D721Med (cell line): ENCODE measurements at regions not wholly inside any gene's neighbourhood (a gene's known extent, or its start where the extent isn't known, plus 50 kb on each side); places are given as distances from the start of the nearest gene placed in this dataset.

Experiments used
- DNase-seq: peaks from one replicate; pipeline ENCODE4 v3.0.0; 2011; ENCODE audit warnings: low spot score; ENCODE audit not compliant: insufficient read length
- FAIRE-seq: peaks from 2 replicates; lab custom pipeline; 2011; peaks lifted over from hg19 to GRCh38; lab: Jason Lieb, UNC
- CTCF ChIP-seq: IDR thresholded peaks from 2 replicates; pipeline ENCODE4 v1.5.1; 2012; ENCODE audit warnings: mild to moderate bottlenecking, control low read depth; ENCODE audit not compliant: insufficient read depth; ENCODE audit errors: missing control alignments

- no peak for TF ChIP-seq CTCF
- DNase-seq, result no peak
- FAIRE-seq, result no peak
Observed at GRCh38 chr2:207236156-207236935, 70.6 kb upstream of the KLF7 start.

GRCh38 chr2:207238831-207239701, 73.3 kb upstream of the KLF7 start:
- DNase-seq (no peak), FAIRE-seq (no peak)
- no peak for TF ChIP-seq CTCF

DNA sequence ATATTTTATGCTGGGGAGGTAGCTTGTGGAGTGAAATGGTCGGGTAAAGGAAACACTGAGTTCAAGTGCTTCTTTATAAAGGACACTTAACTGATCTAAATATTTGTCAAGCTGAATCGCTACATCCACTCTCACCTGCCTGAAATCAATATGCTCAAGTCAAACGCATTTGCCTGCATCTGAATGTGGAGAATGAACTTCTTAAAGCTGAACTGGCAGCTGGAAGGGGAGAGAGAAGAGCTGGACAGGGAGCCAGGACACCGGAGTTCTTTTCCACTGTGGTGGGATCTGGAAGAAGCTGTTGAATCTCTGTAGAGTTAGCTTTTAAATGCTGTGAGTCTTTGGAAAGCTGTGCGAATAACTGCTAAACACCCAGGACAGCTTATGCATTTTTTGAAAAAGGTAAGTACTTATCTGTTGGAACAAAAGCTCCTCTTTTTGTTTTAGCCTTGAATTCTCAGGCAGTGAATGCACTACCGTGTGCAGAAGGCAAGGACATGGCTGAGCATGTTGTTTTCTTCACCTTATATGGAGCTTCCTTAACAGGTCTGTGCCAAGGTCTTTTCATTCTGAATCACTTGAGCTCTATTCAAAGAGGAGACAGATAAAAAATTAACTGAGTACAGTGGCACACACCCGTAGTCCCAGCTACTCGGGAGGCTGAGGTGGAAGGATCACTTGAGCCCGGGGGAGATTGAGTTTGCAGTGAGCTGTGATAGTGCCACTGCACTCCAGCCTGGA, 74.2 kb upstream of the KLF7 start:
- no peak for FAIRE-seq
- DNase-seq, result no peak
- no peak for TF ChIP-seq CTCF

DNA sequence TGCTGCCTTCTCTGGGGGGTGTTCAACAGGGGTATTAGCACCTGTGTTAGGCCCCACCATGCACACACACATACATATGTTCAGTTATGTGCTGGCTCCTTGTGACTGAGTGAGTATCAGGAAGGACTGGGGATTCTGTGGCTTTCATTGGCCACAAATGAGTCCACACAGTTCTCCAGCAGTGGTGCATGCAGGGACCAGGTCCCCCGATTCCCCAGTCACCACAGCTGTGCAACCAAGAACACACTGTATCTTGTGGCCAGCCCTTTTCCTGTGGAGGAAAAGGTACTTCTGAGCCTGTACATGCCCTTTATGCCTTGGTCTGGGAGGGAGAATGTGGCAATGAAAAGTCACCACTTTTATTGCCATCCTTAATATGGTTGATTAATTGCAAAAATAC, 74.9 kb upstream of the KLF7 start:
- no peak for TF ChIP-seq CTCF
- FAIRE-seq, result no peak
- no peak for DNase-seq

- no peak for FAIRE-seq
- TF ChIP-seq CTCF, result no peak
- no peak for DNase-seq
Observed at GRCh38 chr2:207241198-207241597, 75.5 kb upstream of the KLF7 start.

- FAIRE-seq (no peak), DNase-seq (no peak)
- no peak for TF ChIP-seq CTCF
Observed at GRCh38 chr2:207243601-207244000, 77.9 kb upstream of the KLF7 start.
